Small intestine (tissue), 7 donors: ENCODE measurements at regions not wholly inside any gene's neighbourhood (a gene's known extent, or its start where the extent isn't known, plus 50 kb on each side); places are given as distances from the start of the nearest gene placed in this dataset.

Source experiments
- DNase-seq, 2 donors: peaks; one replicate each; pipeline versions ENCODE4 v3.0.0 to v3.0.0-alpha.2; 2013
- FAIRE-seq: peaks from 2 replicates; lab custom pipeline; 2012; peaks lifted over from hg19 to GRCh38; lab: Jason Lieb, UNC
- H3K27ac ChIP-seq, 3 donors: one replicate each; pipeline ENCODE4 v1.5.1; 2013; ENCODE audit warnings: low read length in 2 of 3, mild to moderate bottlenecking in 2 of 3, control low read depth in 1 of 3, inconsistent platforms in 1 of 3, low read depth in 1 of 3, moderate library complexity in 1 of 3
- H3K27me3 ChIP-seq, 3 donors: one replicate each; pipeline ENCODE4 v1.6.1; 2013; ENCODE audit warnings: low read length in 3 of 3, inconsistent platforms in 1 of 3; ENCODE audit not compliant: control insufficient read depth in 3 of 3, insufficient read depth in 3 of 3
- H3K36me3 ChIP-seq, 3 donors: one replicate each; pipeline ENCODE4 v1.6.1; 2013; ENCODE audit warnings: low read length in 3 of 3, inconsistent platforms in 1 of 3, low read depth in 1 of 3, mild to moderate bottlenecking in 1 of 3, moderate library complexity in 1 of 3; ENCODE audit not compliant: control insufficient read depth in 3 of 3, insufficient read depth in 2 of 3
- H3K4me1 ChIP-seq, 3 donors: one replicate each; pipeline ENCODE4 v1.6.1; 2013; ENCODE audit warnings: low read length in 2 of 3, inconsistent platforms in 1 of 3, low read depth in 1 of 3, mild to moderate bottlenecking in 1 of 3, moderate library complexity in 1 of 3; ENCODE audit not compliant: control insufficient read depth in 3 of 3, insufficient read depth in 2 of 3
- H3K4me3 ChIP-seq, 3 donors: one replicate each; pipeline ENCODE4 v1.5.1; 2013; ENCODE audit warnings: low read length in 3 of 3, control low read depth in 1 of 3, inconsistent platforms in 1 of 3, low read depth in 1 of 3, mild to moderate bottlenecking in 1 of 3, moderate library complexity in 1 of 3
- H3K9me3 ChIP-seq, 2 donors: one replicate each; pipeline ENCODE4 v1.6.1; 2013; ENCODE audit warnings: low read depth in 1 of 2, low read length in 1 of 2; ENCODE audit not compliant: control insufficient read depth in 2 of 2, insufficient read depth in 1 of 2
- WGBS, 3 donors: extraction: QIAGEN DNeasy Blood & Tissue Kit; methylation state at CpG; one replicate each; pipeline ENCODE4 v1.1.7; 2013; 5-methylcytosine and 5-hydroxymethylcytosine counted together
- donor health status: healthy with polysubstance abuse.
- donor health status: control.
- donor health status: control.
- donor health status: Bipolar disorder and iron deficiency.
- donor health status: healthy.

- 42 to 72% (median 50%) methylated on average over 7 of the region's 7 CpGs for WGBS, 3 donors
- FAIRE-seq (no peak), DNase-seq (peak in 1 of 2 donors; percentile 36)
Observed at GRCh38 chr1:184329245-184329953, 57.4 kb upstream of the C1orf21 start.

DNA sequence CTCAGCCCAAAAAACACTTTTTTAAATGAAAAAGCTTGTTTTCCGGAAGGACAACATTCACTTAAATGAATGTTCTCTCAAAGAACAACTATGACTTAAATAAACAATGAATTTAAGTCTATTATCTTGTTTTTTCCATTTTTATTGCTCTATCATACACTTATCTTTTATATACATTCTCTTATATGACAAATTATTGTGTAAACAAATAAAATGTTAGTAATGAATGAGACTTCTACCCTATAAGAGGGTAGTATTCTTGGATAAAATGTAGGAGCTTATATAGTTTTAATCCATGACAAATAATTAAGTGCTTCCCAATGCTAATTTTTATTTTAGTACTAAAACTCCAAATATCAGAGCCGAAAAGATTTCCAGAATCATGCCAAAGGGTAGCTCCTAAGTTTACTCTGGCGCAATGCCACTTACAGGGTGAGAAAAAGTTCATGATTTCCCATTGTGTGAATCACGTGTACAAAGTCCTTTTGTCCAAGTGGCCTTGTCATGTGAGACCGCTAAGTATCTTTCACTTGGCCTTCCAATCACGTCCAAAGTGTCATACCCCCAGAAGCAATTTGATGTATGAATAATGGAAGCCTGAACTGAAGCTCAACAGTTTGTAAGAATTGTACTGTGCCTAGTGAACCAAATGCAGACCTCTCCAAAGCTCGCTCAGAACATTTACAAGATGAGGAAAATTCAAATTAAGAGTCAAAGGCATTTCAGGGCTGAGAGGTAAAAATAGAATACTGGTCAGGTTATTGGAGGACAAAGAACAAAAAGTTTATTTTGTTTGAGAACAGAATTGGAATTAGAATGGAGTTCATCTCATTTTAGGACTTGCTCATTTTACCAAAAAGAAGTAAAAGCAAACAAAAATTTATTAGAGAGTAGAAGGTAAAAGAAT lies 56.6 kb upstream of the C1orf21 start:
- Histone ChIP-seq H3K27me3 (no peaks in the 10 kb centered on the region), H3K4me3 (no peak overlapping the region), H3K36me3 (no peaks in the 10 kb centered on the region), H3K27ac (no peak overlapping the region), H3K9me3 (no peaks in the 10 kb centered on the region), H3K4me1 (no peaks in the 10 kb centered on the region)
- FAIRE-seq = no peak
- WGBS, 3 donors = 28 to 59% (median 40%) methylated on average over 7 of the region's 7 CpGs
- peak; percentile 55 to 91 for DNase-seq

More at GRCh38 chr1:184329245-184329953, 57.4 kb upstream of the C1orf21 start:
- Histone ChIP-seq H3K27ac (no peak overlapping the region), H3K4me3 (no peak overlapping the region), H3K27me3 (no peaks in the 10 kb centered on the region), H3K4me1 (no peaks in the 10 kb centered on the region), H3K36me3 (no peaks in the 10 kb centered on the region), H3K9me3 (no peaks in the 10 kb centered on the region)

- WGBS, 3 donors = 92 to 98% (median 95%) methylated on average over 4 of the region's 4 CpGs
- no peak for FAIRE-seq
- H3K27ac ChIP-seq = no peak overlapping the region
- no peak for DNase-seq
- H3K9me3 ChIP-seq = no peaks in the 10 kb centered on the region
- no peaks in the 10 kb centered on the region for H3K27me3 ChIP-seq
- no peak overlapping the region for H3K4me3 ChIP-seq
- no peaks in the 10 kb centered on the region for H3K4me1 ChIP-seq
- no peaks in the 10 kb centered on the region for H3K36me3 ChIP-seq
Observed at GRCh38 chr1:184330875-184331274, 56.0 kb upstream of the C1orf21 start.
